ENCODE measurements at regions not wholly inside any gene's neighbourhood (a gene's known extent, or its start where the extent isn't known, plus 50 kb on each side); places are given as distances from the start of the nearest gene placed in this dataset.

- Mint-ChIP-seq H3K27ac (no peak overlapping the region), H3K36me3 (ENCODE audit: low read depth) (no peaks in the 10 kb centered on the region), H3K9me3 (no peaks in the 10 kb centered on the region), H3K4me1 (no peaks in the 10 kb centered on the region), H3K4me3 (no peak overlapping the region), H3K27me3 (ENCODE audit: insufficient read depth) (no peaks in the 10 kb centered on the region)
- Histone ChIP-seq H3K4me3 (ENCODE audit: low read length) (no peak overlapping the region), H3K27ac (ENCODE audit: low read depth, low read length) (no peak overlapping the region), H3K27me3 (ENCODE audit: control insufficient read depth, insufficient read depth, low read length, poor library complexity, severe bottlenecking) (no peaks in the 10 kb centered on the region), H3K9me3 (ENCODE audit: control insufficient read depth, low read length) (no peaks in the 10 kb centered on the region), H3K4me1 (ENCODE audit: control insufficient read depth, insufficient read depth, low read length) (no peaks in the 10 kb centered on the region), H3K9ac (ENCODE audit: extremely low read depth, low read length, poor library complexity, severe bottlenecking) (no peak overlapping the region), H3K36me3 (ENCODE audit: control insufficient read depth, insufficient read depth, low read length) (no peaks in the 10 kb centered on the region)
- no peak for DNase-seq
- 85 to 88% methylated on average over 3 to 4 of the region's 4 CpGs for whole genome bisulfite sequencing, 2 experiments (ENCODE audit: insufficient coverage in 1 of 2, insufficient read length in 1 of 2)
- no peak for TF ChIP-seq CTCF (conservative IDR thresholded peaks at IDR 0.05)
These were observed 455.1 kb upstream of the CITED2 start for GRCh38 chr6:139829576-139829975.

DNA sequence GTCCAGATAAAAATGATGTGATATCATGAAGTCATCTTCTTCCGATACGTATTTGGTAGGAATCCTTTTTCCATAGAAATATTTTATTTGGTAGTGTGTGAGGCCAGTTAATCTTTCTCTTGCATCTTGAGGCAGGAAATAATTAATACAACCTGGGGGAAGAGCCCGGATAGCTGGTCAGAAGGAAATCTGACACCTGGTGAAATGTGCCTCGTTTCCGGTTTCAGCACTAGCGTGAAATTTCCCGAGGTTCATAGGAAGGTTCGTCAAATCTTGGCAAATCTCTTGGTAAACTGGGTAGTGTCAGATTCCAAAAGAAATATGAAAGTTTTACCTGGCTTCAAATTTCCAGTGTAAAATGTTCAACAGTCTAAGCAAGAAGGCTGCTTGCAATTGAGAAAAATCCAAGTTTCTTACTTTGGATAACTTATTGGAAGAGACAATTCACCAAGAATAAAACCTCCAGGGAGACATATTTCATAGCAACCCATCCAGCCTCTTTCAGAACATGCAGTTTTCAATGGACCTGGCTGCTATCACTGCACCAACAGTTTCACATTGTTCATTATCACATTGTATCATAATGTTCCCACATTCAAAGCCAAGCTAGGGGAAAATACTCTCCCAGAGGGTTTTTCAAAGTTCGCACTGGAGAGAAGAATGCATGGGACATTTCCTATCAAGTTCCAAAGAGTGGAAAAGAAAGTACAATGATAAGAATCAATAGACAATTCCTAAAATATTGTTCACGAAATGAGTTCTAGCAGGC is 454.5 kb upstream of the CITED2 start:
- Mint-ChIP-seq H3K36me3 (ENCODE audit: low read depth) (no peaks in the 10 kb centered on the region), H3K9me3 (no peaks in the 10 kb centered on the region), H3K27ac (no peak overlapping the region), H3K27me3 (ENCODE audit: insufficient read depth) (no peaks in the 10 kb centered on the region), H3K4me3 (no peak overlapping the region), H3K4me1 (no peaks in the 10 kb centered on the region)
- no peak for TF ChIP-seq CTCF (conservative IDR thresholded peaks at IDR 0.05)
- H3K27me3 ChIP-seq (ENCODE audit: control insufficient read depth, insufficient read depth, low read length, poor library complexity, severe bottlenecking) = no peaks in the 10 kb centered on the region
- no peak overlapping the region for H3K27ac ChIP-seq (ENCODE audit: low read depth, low read length)
- no peaks in the 10 kb centered on the region for H3K4me1 ChIP-seq (ENCODE audit: control insufficient read depth, insufficient read depth, low read length)
- H3K4me3 ChIP-seq (ENCODE audit: low read length) = no peak overlapping the region
- no peaks in the 10 kb centered on the region for H3K36me3 ChIP-seq (ENCODE audit: control insufficient read depth, insufficient read depth, low read length)
- DNase-seq = no peak
- H3K9me3 ChIP-seq (ENCODE audit: control insufficient read depth, low read length) = no peaks in the 10 kb centered on the region
- no peak overlapping the region for H3K9ac ChIP-seq (ENCODE audit: extremely low read depth, low read length, poor library complexity, severe bottlenecking)
- WGBS, 2 experiments (ENCODE audit: insufficient coverage in 1 of 2, insufficient read length in 1 of 2) = 93 to 100% methylated on average over 7 to 10 of the region's 10 CpGs

DNA sequence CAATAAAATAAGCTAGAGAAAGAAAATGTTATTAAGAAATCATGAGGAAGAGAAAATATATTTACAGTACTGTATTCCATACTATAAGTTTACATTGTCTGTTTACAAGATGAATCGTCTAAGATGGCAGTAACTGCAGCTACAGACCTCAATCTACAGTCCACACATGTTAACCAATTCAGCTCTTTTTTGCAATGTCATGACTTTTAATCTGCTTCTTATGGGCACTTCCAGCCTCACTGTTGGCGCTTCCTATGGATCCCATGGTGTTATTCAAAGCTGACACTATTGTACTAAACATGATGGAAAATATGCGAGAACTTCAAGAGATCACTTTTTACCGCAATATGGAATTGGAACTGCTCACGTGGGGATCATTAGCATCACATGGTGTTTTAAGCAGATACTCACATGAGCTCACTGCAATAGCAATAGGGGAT is 451.5 kb upstream of the CITED2 start:
- no peaks in the 10 kb centered on the region for H3K4me1 ChIP-seq (ENCODE audit: control insufficient read depth, insufficient read depth, low read length)
- no peak overlapping the region for H3K27ac ChIP-seq (ENCODE audit: low read depth, low read length)
- H3K9me3 Mint-ChIP-seq = no peaks in the 10 kb centered on the region
- no peak overlapping the region for H3K9ac ChIP-seq (ENCODE audit: extremely low read depth, low read length, poor library complexity, severe bottlenecking)
- 93 to 97% methylated on average over 4 to 5 of the region's 5 CpGs for WGBS, 2 experiments (ENCODE audit: insufficient coverage in 1 of 2, insufficient read length in 1 of 2)
- H3K27me3 Mint-ChIP-seq (ENCODE audit: insufficient read depth) = no peaks in the 10 kb centered on the region
- TF ChIP-seq CTCF (conservative IDR thresholded peaks at IDR 0.05) = no peak
- no peak overlapping the region for H3K27ac Mint-ChIP-seq
- no peaks in the 10 kb centered on the region for H3K36me3 ChIP-seq (ENCODE audit: control insufficient read depth, insufficient read depth, low read length)
- H3K4me3 Mint-ChIP-seq = no peak overlapping the region
- no peaks in the 10 kb centered on the region for H3K4me1 Mint-ChIP-seq
- no peaks in the 10 kb centered on the region for H3K9me3 ChIP-seq (ENCODE audit: control insufficient read depth, low read length)
- no peaks in the 10 kb centered on the region for H3K27me3 ChIP-seq (ENCODE audit: control insufficient read depth, insufficient read depth, low read length, poor library complexity, severe bottlenecking)
- no peak for DNase-seq
- no peak overlapping the region for H3K4me3 ChIP-seq (ENCODE audit: low read length)
- H3K36me3 Mint-ChIP-seq (ENCODE audit: low read depth) = no peaks in the 10 kb centered on the region

Measured in endodermal cell (in vitro differentiated cells).